Ishikawa (cell line): ENCODE measurements at regions not wholly inside any gene's neighbourhood (a gene's known extent, or its start where the extent isn't known, plus 50 kb on each side); places are given as distances from the start of the nearest gene placed in this dataset.
A peak's percentile ranks its signal among the peaks of the same experiment; 100 is the strongest.

Experiments used
- CEBPB ChIP-seq: IDR thresholded peaks from 2 replicates; pipeline ENCODE4 v1.6.1; 2012
- CREB1 ChIP-seq: IDR thresholded peaks from 2 replicates; pipeline ENCODE4 v1.6.1; 2012; ENCODE audit warnings: low read depth
- EGR1 ChIP-seq: IDR thresholded peaks from 2 replicates; pipeline ENCODE4 v1.6.1; 2012
- EP300 ChIP-seq: IDR thresholded peaks from 2 replicates; pipeline ENCODE4 v1.6.1; 2012; ENCODE audit warnings: borderline replicate concordance
- FOXM1 ChIP-seq: IDR thresholded peaks from 2 replicates; pipeline ENCODE4 v1.6.1; 2012; ENCODE audit warnings: low read depth, borderline replicate concordance
- NFIC ChIP-seq: IDR thresholded peaks from 2 replicates; pipeline ENCODE4 v1.6.1; 2012
- RAD21 ChIP-seq: IDR thresholded peaks from 2 replicates; pipeline ENCODE4 v1.6.1; 2012; ENCODE audit warnings: low read depth
- TAF1 ChIP-seq: IDR thresholded peaks from 2 replicates; pipeline ENCODE4 v1.6.1; 2012; ENCODE audit warnings: low read depth, mild to moderate bottlenecking
- TCF12 ChIP-seq: IDR thresholded peaks from 2 replicates; pipeline ENCODE4 v1.6.1; 2012; ENCODE audit warnings: low read depth
- TEAD4 ChIP-seq: IDR thresholded peaks from 2 replicates; pipeline ENCODE4 v1.6.1; 2012
- YY1 ChIP-seq: IDR thresholded peaks from 2 replicates; pipeline ENCODE4 v1.6.1; 2012; ENCODE audit warnings: low read depth
- ZBTB7A ChIP-seq: IDR thresholded peaks from 2 replicates; pipeline ENCODE4 v1.6.1; 2012; ENCODE audit warnings: low read depth
- TF ChIP-seq, protein P1 (sequence below): IDR thresholded peaks from 2 replicates; pipeline ENCODE4 v1.6.1; 2012
- TF ChIP-seq, protein P2 (sequence below): IDR thresholded peaks from 2 replicates; pipeline ENCODE4 v1.6.1; 2012
- TF ChIP-seq, protein P3 (sequence below): IDR thresholded peaks from 2 replicates; pipeline ENCODE4 v1.6.1; 2012; ENCODE audit warnings: low read depth, mild to moderate bottlenecking

DNA sequence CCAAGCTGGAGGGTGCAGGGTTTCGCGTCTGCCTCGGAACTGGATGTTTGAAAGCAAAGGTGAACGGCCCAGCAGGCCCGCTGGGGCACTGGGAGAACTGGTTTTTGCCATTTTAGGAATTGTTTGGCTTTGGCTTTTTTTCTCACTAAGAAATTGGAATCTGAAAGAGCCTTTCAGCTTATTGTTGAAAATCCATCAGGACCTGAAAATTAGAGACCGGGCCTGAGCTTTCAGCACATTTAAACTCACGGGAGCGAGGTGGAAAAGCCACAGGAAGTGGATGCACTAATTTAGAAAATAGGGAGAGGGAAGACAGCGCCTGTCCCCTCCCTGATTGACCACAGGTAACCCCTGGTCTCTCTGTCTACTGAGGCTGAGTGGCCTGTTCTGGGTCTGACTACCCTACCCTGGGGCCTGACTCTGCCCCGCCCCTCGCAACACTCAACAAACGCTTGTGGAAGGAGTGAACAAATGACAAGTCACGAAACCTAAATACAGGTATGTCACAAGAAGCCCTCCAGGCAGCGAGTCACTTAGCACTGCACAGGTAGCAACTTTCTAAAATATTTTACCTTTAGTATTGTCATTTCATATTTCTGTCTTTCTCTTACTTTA is 100.3 kb upstream of the MBOAT2 start:
- 0 out of 2 replicates have a peak, but pooled peaks have one; percentile 40 for TF ChIP-seq TCF12
- no peak for TF ChIP-seq FOXM1

DNA sequence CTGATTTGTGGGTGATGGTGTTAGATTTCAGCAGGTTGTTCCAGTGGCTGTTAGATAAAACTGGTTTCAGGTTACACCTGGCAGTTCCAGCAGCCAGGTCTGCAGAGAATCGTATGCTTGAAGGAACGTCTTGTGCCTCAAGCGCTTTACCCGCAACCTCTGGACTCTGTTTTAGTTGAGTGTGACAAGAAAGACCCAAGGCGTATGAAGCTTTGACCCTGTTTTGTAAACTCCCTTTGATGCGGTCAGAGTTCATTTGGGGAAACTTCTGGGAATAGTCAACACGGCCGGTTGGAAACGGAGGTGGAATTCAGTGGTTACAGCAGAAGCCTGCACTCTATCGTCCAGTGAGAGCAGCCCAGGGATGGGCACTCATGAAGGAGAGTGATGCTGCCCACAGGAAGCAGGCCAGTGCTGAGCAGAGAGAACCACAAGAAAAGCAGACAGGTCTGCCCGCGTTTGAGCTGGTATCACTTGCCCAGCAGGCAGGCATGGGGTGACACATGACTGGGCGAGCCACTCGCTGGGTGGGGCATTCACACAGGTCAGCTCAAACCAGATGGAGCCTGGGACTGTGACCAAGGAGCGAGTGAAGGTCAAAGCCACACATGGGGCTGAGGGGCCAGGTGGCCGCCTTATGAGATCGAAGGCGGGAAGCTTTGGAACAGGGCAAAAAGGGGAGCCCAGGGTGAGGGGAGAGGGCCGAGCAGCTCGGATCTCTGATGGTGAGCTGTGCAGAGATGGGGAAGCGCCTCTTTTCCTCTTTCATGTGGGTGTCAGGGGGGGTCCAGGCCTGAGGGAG is 99.6 kb upstream of the MBOAT2 start:
- TF ChIP-seq, protein P1, sequence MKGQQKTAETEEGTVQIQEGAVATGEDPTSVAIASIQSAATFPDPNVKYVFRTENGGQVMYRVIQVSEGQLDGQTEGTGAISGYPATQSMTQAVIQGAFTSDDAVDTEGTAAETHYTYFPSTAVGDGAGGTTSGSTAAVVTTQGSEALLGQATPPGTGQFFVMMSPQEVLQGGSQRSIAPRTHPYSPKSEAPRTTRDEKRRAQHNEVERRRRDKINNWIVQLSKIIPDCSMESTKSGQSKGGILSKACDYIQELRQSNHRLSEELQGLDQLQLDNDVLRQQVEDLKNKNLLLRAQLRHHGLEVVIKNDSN: no peak
- TF ChIP-seq TAF1: no peak
- TF ChIP-seq CEBPB: no peak
- TF ChIP-seq NFIC: peak; percentile 8; the same call in 1 of the 2 replicates
- TF ChIP-seq, protein P2, sequence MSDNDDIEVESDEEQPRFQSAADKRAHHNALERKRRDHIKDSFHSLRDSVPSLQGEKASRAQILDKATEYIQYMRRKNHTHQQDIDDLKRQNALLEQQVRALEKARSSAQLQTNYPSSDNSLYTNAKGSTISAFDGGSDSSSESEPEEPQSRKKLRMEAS: peak; percentile 46

DNA sequence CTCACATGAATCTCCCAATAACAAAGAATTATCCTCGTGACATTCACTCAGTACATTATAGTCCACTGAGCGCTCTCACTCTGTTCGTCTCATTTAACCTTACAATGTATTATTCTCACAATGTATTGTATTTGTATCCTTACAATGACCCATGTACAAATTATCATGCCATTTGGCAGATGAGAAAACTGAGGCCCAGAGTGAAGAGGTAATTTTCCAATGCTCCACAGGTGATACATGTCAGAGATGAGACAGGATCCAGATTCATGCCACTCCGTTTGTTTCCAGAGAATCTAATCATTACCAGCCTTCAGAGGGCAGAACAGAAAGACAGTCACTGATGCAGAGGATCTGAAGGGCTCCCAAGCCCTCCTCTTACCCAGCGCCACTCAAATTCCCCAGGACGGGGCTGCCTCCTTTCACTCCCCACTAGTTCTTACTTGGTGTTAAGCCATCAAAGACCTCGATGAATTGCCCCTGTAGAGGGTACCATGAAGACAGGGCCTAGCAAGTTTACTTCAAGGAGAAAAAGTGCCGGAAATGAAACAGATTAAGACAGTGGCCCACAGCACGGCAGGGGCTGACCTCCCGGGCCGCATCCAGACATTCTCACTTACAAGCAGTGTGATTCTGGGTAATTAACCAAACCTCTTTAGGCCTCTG is 98.4 kb upstream of the MBOAT2 start:
- no peak for TF ChIP-seq TCF12
- TF ChIP-seq, protein P3, sequence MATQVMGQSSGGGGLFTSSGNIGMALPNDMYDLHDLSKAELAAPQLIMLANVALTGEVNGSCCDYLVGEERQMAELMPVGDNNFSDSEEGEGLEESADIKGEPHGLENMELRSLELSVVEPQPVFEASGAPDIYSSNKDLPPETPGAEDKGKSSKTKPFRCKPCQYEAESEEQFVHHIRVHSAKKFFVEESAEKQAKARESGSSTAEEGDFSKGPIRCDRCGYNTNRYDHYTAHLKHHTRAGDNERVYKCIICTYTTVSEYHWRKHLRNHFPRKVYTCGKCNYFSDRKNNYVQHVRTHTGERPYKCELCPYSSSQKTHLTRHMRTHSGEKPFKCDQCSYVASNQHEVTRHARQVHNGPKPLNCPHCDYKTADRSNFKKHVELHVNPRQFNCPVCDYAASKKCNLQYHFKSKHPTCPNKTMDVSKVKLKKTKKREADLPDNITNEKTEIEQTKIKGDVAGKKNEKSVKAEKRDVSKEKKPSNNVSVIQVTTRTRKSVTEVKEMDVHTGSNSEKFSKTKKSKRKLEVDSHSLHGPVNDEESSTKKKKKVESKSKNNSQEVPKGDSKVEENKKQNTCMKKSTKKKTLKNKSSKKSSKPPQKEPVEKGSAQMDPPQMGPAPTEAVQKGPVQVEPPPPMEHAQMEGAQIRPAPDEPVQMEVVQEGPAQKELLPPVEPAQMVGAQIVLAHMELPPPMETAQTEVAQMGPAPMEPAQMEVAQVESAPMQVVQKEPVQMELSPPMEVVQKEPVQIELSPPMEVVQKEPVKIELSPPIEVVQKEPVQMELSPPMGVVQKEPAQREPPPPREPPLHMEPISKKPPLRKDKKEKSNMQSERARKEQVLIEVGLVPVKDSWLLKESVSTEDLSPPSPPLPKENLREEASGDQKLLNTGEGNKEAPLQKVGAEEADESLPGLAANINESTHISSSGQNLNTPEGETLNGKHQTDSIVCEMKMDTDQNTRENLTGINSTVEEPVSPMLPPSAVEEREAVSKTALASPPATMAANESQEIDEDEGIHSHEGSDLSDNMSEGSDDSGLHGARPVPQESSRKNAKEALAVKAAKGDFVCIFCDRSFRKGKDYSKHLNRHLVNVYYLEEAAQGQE: no peak
- TF ChIP-seq EP300: no peak
- no peak for TF ChIP-seq CEBPB
- TF ChIP-seq YY1: no peak

DNA sequence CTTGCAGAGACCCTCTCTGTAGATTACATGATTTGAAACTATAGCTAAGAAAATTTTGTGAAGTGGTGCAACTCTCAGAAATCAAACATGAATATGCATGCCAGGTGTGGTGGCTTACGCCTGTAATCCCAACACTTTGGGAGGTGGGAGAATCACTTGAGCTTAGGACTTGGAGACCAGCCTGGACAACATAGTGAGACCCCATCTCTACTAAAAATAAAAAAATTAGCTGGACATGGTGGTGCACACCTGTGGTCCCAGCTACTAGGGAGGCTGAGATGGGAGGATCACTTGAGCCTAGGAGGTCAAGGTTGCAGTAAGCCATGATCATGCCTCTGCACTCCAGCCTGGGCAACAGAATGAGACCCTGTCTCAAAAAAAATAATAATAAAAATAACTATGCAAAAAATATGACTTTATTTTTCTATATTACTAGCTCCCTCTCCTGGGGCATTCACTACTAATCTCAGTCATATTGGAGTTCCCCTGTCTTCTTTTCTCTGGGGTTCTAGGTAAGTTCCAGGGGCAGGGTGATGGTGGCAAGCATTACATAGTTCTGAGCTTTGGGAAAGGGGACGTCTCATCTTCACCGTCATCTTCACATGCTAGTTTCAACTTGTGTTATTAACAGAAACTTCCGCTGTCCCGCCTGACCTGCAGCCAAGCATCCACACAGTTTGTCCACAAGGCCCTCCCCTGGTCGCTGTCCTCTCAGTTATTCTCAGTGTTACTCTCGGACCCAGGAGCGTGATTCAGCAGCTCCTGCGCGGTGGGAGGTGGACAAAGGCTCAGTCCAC is 96.8 kb upstream of the MBOAT2 start:
- no peak for TF ChIP-seq YY1
- no peak for TF ChIP-seq CEBPB
- no peak for TF ChIP-seq FOXM1
- TF ChIP-seq, protein P1: no peak
- TF ChIP-seq, protein P3: no peak
- no peak for TF ChIP-seq ZBTB7A
- TF ChIP-seq CREB1: no peak
- TF ChIP-seq NFIC: no peak
- TF ChIP-seq TAF1: no peak
- no peak for TF ChIP-seq RAD21
- no peak for TF ChIP-seq TCF12
- TF ChIP-seq, protein P2: no peak
- TF ChIP-seq EP300: no peak
- TF ChIP-seq EGR1: no peak
- no peak for TF ChIP-seq TEAD4

DNA sequence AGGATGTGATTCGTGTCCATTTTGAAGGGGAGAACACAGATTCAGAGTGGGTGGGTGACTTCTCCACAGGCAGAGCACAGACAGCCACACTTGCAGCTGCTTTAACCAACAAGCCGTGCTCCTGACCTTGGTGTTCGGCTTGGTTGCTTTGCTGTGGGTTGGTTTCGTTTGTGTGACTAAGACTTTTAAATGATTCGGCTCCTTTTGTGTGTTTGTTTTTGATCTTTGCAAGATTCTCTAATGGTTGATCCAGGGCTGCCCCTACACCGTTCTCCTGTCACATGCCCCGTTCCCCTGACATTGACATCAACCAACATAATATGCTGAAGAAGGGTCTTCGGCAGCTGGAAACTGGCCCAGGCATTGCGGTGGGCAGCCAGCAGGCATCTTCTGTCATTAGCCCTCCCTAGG is 95.9 kb upstream of the MBOAT2 start:
- TF ChIP-seq TAF1: no peak
- TF ChIP-seq CREB1: no peak
- no peak for TF ChIP-seq RAD21

DNA sequence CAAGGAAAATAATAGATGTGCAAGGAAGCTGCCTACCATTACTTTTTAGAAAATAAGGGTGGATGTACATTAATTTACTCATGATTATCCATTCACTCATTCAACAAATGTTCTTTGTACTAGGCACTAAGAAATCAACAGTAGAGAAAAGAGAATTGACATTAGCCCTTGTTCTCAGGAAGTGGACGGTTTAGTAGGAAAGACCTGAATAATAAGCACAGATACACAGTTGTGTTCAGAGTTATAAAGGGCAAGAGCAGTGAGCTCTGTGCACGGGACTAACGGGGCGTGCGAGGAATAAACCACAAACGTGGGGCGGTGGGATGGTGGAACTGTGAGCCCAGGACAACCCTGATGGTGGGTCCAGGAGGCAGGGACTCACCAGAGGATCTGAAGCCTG is 94.4 kb upstream of the MBOAT2 start:
- TF ChIP-seq TCF12: no peak
- TF ChIP-seq TAF1: no peak
- TF ChIP-seq, protein P1: no peak
- TF ChIP-seq CREB1: no peak
- TF ChIP-seq, protein P2: no peak
